ENCODE measurements at regions not wholly inside any gene's neighbourhood (a gene's known extent, or its start where the extent isn't known, plus 50 kb on each side); places are given as distances from the start of the nearest gene placed in this dataset.

GRCh38 chr10:78511324-78512204, 477.9 kb downstream of the RPS24 start:
- no peak for TF ChIP-seq SP1 (IDR thresholded peaks at IDR 0.05)
- TF ChIP-seq L3MBTL2 (conservative IDR thresholded peaks at IDR 0.05): no peak
- TF ChIP-seq FOXK2 (IDR thresholded peaks at IDR 0.05): no peak
- no peak for TF ChIP-seq BHLHE40 (IDR thresholded peaks at IDR 0.05; ENCODE audit: borderline replicate concordance)
- TF ChIP-seq ELF4 (IDR thresholded peaks at IDR 0.05): no peak
- TF ChIP-seq SUZ12 (IDR thresholded peaks at IDR 0.05): no peak
- TF ChIP-seq PKNOX1 (IDR thresholded peaks at IDR 0.05): no peak
- TF ChIP-seq FOXM1 (IDR thresholded peaks at IDR 0.05; ENCODE audit: borderline replicate concordance): no peak

Measured in HEK293T (cell line).